ENCODE measurements at regions not wholly inside any gene's neighbourhood (a gene's known extent, or its start where the extent isn't known, plus 50 kb on each side); places are given as distances from the start of the nearest gene placed in this dataset.

DNA sequence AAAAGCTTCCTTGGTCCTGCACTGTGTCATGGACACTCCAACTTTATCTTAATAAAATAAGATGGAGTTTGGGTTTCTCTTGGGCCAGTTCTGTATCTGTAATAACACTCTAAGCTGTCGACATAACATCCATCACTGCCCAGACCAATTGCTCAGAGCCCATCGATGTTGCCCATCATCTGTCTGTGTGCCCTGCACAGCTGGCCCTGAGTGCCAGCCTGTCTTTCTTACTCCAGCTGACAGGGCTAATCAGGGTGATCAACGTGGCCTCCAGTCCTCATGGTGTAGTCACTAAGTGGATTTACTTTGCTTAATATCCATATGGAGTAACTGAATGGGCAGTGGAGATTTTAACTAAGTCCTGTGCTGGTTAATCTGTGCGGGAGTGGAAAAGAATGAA lies 419.8 kb upstream of the TPM1 start:
- no peak for TF ChIP-seq TAF1 (conservative IDR thresholded peaks at IDR 0.05)
- no peak for TF ChIP-seq JUND (IDR thresholded peaks at IDR 0.05)
- TF ChIP-seq SP1 (IDR thresholded peaks at IDR 0.05), result no peak
- no peak for TF ChIP-seq FOXA2 (IDR thresholded peaks at IDR 0.05)
- TF ChIP-seq CTCF (IDR thresholded peaks at IDR 0.05; ENCODE audit: low read depth, low read length, missing input control), result no peak
- TF ChIP-seq YY1 (IDR thresholded peaks at IDR 0.05), result no peak
- TF ChIP-seq HNF4G (IDR thresholded peaks at IDR 0.05), result no peak
- no peak for TF ChIP-seq GABPA (IDR thresholded peaks at IDR 0.05 in 1 of 2, conservative IDR thresholded peaks at IDR 0.05 in 1 of 2)
- H3K27me3 ChIP-seq (ENCODE audit: control insufficient read depth in 4 of 4, insufficient read depth in 4 of 4, low read length in 3 of 4), result no peaks in the 10 kb centered on the region
- peaks cover 0 to 3% (median 0%) of the 10 kb centered on the region in 4 donors for H3K4me1 ChIP-seq (ENCODE audit: control insufficient read depth in 4 of 4, insufficient read depth in 4 of 4, low read length in 3 of 4)
- no peak overlapping the region for H3K27ac ChIP-seq (ENCODE audit: low read depth in 1 of 2, low read length in 2 of 2)
- H3K9ac ChIP-seq (ENCODE audit: low read depth in 1 of 2, low read length in 2 of 2), result no peak overlapping the region
- DNase-seq (ENCODE audit: low spot score), result no peak
- WGBS, result 87% methylated on average over 4 of the region's 4 CpGs
- no peak overlapping the region for H3K4me3 ChIP-seq (ENCODE audit: low read depth in 1 of 3, low read length in 3 of 3)
- no peaks in the 10 kb centered on the region for H3K36me3 ChIP-seq (ENCODE audit: control insufficient read depth in 4 of 4, insufficient read depth in 3 of 4, low read depth in 1 of 4, low read length in 3 of 4)
- H3K9me3 ChIP-seq (ENCODE audit: control insufficient read depth in 4 of 4, low read length in 3 of 4), result no peaks in the 10 kb centered on the region

DNA sequence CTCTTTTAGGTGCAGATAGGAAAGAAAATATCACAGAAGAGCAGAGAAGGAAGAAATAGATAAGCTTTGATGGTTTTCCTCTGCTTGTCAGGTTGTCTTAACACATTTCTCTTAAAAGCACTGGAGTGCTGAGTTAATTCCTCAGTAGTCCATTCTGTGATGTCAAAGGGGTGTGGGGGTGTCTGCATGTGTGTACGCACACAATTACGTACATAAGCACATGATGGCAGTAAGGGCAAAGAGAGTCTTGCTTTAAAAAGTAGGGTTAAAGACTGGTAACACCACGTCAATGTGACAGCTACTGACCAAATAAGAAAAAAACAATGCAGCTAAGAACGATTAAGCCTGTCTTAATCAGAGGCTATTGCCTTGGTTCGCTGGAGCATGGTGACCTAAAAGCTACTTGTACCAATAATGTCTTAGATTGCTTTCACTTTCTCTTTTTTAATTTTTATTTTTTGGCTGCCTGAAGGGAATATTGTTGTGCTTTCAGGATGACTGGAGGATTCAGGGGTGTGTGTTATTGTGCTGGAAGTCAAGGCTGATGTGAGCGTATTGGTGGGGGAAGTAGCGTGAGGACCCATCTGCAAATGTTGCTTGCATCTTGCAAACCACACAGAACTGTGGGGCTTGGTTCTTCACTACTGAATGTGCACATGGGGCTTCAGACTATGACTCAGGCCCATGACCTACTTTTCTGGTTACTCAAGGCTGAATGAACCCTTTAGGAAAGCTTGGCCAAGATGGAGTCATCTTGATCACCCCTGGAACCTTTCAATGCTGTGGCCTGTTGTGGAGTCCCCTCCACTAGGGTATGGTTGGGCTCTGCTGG lies 417.8 kb upstream of the TPM1 start:
- Histone ChIP-seq H3K27me3 (ENCODE audit: control insufficient read depth in 4 of 4, insufficient read depth in 4 of 4, low read length in 3 of 4) (no peaks in the 10 kb centered on the region), H3K36me3 (ENCODE audit: control insufficient read depth in 4 of 4, insufficient read depth in 3 of 4, low read depth in 1 of 4, low read length in 3 of 4) (no peaks in the 10 kb centered on the region), H3K9me3 (ENCODE audit: control insufficient read depth in 4 of 4, low read length in 3 of 4) (no peaks in the 10 kb centered on the region), H3K4me1 (ENCODE audit: control insufficient read depth in 4 of 4, insufficient read depth in 4 of 4, low read length in 3 of 4) (peaks cover 0 to 3% (median 0%) of the 10 kb centered on the region in 4 donors), H3K4me3 (ENCODE audit: low read depth in 1 of 3, low read length in 3 of 3) (no peak overlapping the region), H3K27ac (ENCODE audit: low read depth in 1 of 2, low read length in 2 of 2) (no peak overlapping the region), H3K9ac (ENCODE audit: low read depth in 1 of 2, low read length in 2 of 2) (no peak overlapping the region)
- 68% methylated on average over 7 of the region's 7 CpGs for WGBS
- TF ChIP-seq SP1 (IDR thresholded peaks at IDR 0.05), result no peak
- TF ChIP-seq YY1 (IDR thresholded peaks at IDR 0.05), result no peak
- no peak for DNase-seq (ENCODE audit: low spot score)

DNA sequence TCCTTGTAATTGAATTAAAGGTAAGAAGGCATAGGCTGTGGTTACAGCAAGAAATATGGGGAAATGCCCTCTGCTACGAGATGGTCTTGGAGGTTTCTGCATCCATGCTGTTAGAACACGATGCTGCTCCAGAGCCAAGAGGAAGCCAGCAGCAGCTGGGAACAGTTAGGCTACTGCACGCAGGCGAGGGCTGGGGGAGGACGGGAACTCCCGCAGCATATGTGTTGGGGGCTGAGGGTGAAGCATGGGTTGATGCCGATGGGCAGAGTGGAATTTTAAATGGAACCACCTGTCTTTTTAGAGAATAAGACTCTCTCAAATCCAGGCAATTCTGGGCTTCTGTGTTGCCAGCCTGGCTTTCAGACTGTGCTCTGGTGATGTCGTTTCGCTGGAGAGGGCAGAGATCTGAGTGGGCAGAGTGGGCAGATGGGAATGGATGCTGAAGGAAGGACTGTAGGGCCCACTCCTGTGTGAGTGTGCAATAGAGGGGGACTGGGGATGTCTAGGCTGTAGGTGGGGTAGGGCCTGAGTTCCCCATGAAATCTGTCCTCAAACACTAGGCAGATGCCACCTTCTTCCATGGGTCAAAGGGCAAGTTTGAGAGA lies 417.0 kb upstream of the TPM1 start:
- Histone ChIP-seq H3K4me3 (ENCODE audit: low read depth in 1 of 3, low read length in 3 of 3) (no peak overlapping the region), H3K9ac (ENCODE audit: low read depth in 1 of 2, low read length in 2 of 2) (no peak overlapping the region), H3K36me3 (ENCODE audit: control insufficient read depth in 4 of 4, insufficient read depth in 3 of 4, low read depth in 1 of 4, low read length in 3 of 4) (no peaks in the 10 kb centered on the region), H3K9me3 (ENCODE audit: control insufficient read depth in 4 of 4, low read length in 3 of 4) (no peaks in the 10 kb centered on the region), H3K27me3 (ENCODE audit: control insufficient read depth in 4 of 4, insufficient read depth in 4 of 4, low read length in 3 of 4) (no peaks in the 10 kb centered on the region), H3K4me1 (ENCODE audit: control insufficient read depth in 4 of 4, insufficient read depth in 4 of 4, low read length in 3 of 4) (peaks cover 0 to 3% (median 0%) of the 10 kb centered on the region in 4 donors), H3K27ac (ENCODE audit: low read depth in 1 of 2, low read length in 2 of 2) (no peak overlapping the region)
- WGBS, result 83% methylated on average over 9 of the region's 9 CpGs
- TF ChIP-seq FOXA1 (IDR thresholded peaks at IDR 0.05), result no peak
- TF ChIP-seq JUND (IDR thresholded peaks at IDR 0.05), result no peak
- no peak for TF ChIP-seq HNF4A (conservative IDR thresholded peaks at IDR 0.05)
- no peak for TF ChIP-seq CTCF (IDR thresholded peaks at IDR 0.05; ENCODE audit: low read depth, low read length, missing input control)
- no peak for TF ChIP-seq HNF4G (IDR thresholded peaks at IDR 0.05)
- no peak for TF ChIP-seq FOXA2 (IDR thresholded peaks at IDR 0.05)
- no peak for TF ChIP-seq SP1 (IDR thresholded peaks at IDR 0.05)
- TF ChIP-seq RXRA (IDR thresholded peaks at IDR 0.05), result no peak
- TF ChIP-seq, protein P1, sequence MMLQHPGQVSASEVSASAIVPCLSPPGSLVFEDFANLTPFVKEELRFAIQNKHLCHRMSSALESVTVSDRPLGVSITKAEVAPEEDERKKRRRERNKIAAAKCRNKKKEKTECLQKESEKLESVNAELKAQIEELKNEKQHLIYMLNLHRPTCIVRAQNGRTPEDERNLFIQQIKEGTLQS (IDR thresholded peaks at IDR 0.05), result no peak
- TF ChIP-seq TAF1 (conservative IDR thresholded peaks at IDR 0.05), result no peak
- no peak for TF ChIP-seq RAD21 (IDR thresholded peaks at IDR 0.05)
- TF ChIP-seq, protein P2, sequence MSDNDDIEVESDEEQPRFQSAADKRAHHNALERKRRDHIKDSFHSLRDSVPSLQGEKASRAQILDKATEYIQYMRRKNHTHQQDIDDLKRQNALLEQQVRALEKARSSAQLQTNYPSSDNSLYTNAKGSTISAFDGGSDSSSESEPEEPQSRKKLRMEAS (IDR thresholded peaks at IDR 0.05), result no peak
- no peak for DNase-seq (ENCODE audit: low spot score)

All from liver (tissue), 8 donors.